H1 (cell line): ENCODE measurements at regions not wholly inside any gene's neighbourhood (a gene's known extent, or its start where the extent isn't known, plus 50 kb on each side); places are given as distances from the start of the nearest gene placed in this dataset.

Source experiments
- CREB1 ChIP-seq: IDR thresholded peaks from 2 replicates; pipeline ENCODE4 v1.6.1; 2012; ENCODE audit warnings: inconsistent platforms
- PHF8 ChIP-seq: fragments of 200-600 bp; sonication (generic); conservative IDR thresholded peaks from 2 replicates; pipeline ENCODE4 v1.7.1; 2012; ENCODE audit warnings: low read depth, mild to moderate bottlenecking, inconsistent platforms, low read length, moderate library complexity
- SAP30 ChIP-seq: fragments of 300-600 bp; sonication (generic); IDR thresholded peaks from 2 replicates; pipeline ENCODE4 v1.7.1; 2012; ENCODE audit warnings: low read length, moderate library complexity, mild to moderate bottlenecking, inconsistent platforms; ENCODE audit not compliant: insufficient read depth, insufficient replicate concordance
- TAF1 ChIP-seq: IDR thresholded peaks from 2 replicates; pipeline ENCODE4 v1.6.1; 2011; ENCODE audit warnings: mild to moderate bottlenecking, low read depth, low read length

DNA sequence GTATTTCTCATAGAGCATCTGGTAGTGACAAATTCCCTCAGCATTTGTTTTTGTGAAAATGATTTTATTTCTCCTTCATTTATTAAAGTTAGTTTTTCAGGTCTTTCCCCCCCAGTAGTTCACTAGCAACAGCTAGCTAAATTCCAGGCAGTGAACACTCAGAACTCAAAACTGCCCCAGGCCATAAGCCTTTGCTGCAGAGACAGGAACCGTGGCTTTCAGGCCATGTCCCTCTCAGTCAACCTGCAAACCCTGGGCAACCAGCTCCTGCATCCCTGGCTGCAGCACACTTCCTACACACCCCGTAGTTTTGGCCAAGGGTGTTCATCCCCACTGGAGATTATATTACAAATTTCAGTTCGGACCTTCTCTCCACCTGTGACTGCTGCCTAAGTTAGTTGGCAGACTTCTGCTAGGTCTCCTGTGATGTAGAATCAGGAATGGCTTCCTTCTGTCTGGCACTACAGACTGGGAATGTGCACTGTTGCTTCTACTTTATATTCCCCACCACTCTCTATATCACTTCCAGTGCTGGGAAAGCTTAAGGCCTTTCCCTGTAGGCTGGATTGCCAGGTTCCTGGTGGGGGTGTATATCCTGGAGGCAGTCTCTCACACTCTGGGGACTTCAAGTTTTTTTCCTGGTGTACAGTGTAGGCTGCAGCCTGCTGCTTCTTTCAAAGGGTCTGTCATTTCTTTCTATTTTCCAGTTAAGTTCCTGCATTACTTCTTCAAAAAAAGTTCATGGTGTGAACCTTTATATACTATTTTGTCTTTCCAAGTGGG is 924.4 kb upstream of the LRFN5 start (continued):
- TF ChIP-seq TAF1 = no peak
- TF ChIP-seq PHF8 = no peak
- TF ChIP-seq CREB1 = no peak
- no peak for TF ChIP-seq SAP30
